OCI-M2 (cell line): ENCODE measurements at regions not wholly inside any gene's neighbourhood (a gene's known extent, or its start where the extent isn't known, plus 50 kb on each side); places are given as distances from the start of the nearest gene placed in this dataset.

Experiments
- DNase-seq: peaks from one replicate; lab custom pipeline; 2025; ENCODE audit not compliant: unreplicated experiment; lab: John Stamatoyannopoulos, UW

DNA sequence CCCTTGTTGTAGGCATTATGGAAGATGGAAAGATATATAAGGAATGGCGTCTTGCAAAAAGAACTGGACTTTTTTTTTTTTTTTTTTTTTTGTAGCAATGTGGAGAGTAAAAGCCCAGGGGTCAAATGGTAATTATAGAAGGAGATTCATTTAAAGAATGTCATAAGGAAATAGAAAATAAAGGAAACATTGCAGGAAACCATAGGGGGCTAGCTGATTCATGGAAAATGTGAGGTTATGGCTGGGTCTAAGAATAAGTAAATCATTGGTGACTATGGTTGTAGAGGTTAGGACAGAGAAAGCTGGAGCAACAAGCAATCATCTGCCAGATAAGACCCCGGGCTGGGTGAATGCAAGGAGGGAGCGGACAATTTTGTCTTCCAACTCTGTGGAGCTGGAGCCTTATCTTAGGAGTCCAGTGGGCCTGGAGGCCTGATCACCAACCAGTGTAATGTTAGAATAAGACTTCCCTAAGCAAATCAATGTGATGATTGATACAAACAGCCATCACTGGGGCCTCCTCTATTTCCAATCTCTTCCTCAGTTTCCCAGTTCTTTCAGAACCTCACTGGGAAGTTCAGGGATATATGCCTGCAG is 201.2 kb upstream of the TNP1 start:
- DNase-seq = no peak

DNA sequence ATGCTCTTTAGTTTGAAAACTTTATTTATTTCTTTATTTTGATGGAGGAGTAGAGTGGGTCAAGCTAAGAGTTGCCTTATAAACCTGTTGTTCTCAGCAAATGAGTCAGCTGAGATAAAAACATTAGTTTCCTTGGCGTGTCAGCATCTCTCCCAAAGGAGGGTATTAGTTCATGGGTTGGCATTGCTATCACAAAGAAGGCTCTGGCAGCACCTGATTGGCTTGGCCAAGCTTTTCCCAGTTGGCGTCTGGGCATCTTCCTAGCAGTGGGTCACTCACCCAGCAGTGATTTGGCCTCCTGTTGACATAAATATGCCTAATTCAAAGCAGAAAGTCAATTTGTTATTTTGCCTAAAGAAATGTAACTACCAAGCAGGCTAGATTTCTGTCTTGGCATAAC is 200.7 kb upstream of the TNP1 start:
- DNase-seq = no peak

DNA sequence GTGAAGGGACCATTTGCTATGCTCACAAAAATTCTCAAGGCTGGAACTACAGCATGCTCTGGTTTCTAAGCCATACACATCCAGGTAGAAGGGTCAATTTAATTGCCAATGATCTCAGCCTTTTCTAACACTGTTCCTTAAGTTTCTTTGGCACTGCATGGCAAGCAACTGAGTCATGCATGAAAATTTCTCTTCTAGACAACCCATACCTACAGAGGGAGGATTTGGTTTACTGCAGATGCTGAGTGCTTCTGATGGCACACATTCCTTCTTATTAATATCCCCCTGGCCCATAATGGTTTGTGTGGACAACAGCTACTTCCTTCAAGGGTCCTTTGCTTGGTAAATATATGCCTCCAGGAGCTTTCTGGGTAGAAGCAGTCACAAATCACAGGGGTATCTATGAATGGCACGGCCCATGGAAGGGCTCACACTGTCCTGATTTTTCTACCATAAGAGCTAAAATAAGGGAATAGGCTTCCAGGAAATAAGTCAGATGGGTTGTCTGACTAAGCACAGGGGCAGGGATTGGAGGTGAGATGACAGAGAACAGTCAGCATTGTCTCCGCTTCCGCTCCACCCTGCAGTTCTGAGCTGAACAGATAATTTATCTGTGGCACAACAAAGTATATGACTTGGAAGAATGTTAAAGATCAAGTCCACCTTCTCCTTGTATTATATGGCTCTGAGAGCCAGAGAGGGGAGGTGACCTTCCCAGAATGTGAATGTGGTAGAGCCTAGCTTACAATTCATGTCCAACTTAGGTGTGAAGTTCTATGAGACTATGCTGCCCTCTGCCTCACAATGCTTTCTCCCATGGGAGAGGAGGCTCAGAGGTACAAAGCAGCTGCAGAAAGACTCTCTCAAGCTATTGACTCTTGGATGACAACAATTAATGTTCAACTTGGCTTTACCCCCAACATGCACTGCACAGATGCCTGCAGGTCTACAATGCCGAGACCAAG is 199.2 kb upstream of the TNP1 start:
- no peak for DNase-seq

- no peak for DNase-seq
Measured at GRCh38 chr2:217057773-217058172, 197.9 kb upstream of the TNP1 start.

- DNase-seq = no peak
Measured at GRCh38 chr2:217055624-217056023, 195.8 kb upstream of the TNP1 start.

GRCh38 chr2:217054791-217055190 is 194.9 kb upstream of the TNP1 start:
- no peak for DNase-seq

GRCh38 chr2:217052856-217053577 is 193.2 kb upstream of the TNP1 start:
- no peak for DNase-seq

DNA sequence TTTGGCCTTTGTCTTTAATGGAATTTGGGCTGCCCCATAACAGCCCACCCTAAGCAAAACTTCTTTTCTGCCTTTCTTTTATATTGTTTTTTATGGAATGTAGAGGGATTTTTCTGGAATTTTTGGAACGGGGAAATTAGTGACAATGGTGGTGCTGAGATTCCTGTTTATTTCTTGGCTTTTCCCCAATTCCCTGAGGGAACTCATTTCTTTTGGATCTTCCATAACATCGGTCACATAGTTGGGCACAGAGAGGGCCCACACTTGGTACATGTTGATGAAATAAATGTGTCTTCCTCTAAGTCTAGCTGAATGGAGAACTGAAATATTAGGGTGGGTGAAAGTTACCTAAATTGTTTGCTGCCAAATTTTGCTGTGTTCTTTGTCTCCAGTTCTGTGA is 191.6 kb upstream of the TNP1 start:
- no peak for DNase-seq

- DNase-seq = no peak
Measured at GRCh38 chr2:217049956-217050355, 190.1 kb upstream of the TNP1 start.

DNA sequence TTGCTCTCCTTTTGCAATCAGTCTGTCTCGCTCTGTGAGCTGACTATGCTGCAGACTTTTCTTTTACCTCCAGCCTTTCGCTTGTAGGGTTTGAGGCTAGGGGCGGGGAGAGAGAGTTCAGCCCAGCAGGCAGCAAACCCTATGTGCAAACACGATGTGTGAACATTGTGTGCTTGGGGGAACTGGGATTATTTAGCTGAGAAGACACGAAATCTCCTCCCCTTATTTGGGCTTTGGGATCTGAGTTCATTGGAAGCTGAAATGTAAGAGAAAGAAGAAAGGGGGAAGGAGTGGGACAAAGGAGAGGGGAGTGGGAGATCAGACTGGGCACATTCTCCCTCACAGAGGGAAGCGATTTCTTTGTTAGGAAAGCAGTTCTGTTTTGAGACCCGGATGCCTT is 189.6 kb upstream of the TNP1 start:
- no peak for DNase-seq

- DNase-seq = no peak
Measured at GRCh38 chr2:217048730-217049129, 188.9 kb upstream of the TNP1 start.

DNA sequence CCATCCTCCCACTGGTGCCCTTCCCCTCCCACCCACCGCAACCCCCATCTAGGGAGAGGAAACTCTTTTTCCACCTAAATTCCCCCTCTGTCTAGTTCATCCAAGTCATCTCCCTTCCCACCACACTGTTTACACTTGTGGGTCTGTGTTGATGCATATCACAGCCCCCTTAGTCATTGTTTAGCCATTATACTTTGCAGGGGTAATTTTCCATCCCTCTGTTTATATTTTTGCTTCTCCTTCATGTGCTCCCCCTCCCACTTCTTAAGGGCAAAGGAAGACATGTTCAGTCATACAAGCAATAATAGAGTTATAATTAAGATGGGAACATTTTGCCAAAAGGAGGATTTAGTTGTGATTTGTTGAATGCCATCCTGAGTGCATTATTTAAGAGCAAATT is 187.8 kb upstream of the TNP1 start:
- no peak for DNase-seq

DNA sequence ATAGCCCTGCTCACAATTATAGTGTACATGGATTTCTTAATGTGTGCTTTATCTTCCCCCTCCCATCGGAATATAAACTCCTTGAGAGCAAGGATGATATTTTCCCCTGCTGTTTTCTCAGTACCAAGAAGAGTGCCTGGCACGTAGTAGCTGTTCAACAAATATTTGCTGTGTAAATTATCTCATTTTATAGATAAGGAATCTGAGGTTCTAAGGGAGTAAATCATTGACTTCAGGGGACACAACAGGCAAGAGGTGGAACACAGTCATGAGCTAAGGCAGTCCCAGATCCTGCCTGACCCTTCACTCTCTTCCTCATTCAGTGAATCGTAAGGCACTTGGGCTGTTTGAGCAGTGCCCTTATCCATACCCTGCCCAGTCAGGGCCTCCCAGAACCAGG is 187.3 kb upstream of the TNP1 start:
- DNase-seq = no peak

DNA sequence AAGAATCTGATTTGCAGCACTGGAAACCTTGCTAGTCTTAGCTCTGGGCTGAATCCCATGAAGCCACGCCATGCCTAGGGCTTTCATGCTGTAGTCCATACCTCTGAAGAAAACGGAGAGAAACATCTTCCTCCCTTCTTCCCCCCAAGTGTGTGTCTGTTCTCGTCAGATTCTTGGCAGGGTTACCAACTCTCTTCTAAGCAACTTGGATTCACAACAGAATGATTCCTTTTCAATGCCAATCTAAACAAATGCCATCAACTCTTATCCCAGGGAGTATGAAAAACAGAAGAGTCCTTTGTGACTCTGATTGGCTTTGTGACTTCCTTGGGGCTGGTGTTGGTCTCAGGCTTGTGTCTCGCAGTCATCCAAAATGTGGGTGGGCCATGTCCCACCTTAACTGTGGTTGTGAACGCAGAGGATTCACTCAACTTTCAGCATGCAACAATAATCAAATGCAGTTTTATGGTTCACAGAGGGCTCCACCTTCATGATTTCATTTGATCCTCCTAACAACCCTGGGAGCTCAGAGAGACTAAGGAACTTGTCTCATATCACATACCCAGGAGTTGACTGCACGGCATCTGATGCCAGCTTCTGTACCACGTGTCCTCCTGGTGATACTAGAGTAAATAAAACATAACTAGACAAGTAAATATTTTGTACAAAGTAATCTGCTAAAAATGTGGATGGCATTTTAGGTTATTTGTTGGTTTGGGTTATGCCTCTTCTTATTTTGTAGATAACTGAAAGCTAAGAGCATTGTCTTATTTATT is 186.0 kb upstream of the TNP1 start:
- no peak for DNase-seq

- DNase-seq = no peak
Measured at GRCh38 chr2:217040099-217040498, 180.2 kb upstream of the TNP1 start.

- DNase-seq = no peak
Measured at GRCh38 chr2:217038001-217038400, 178.1 kb upstream of the TNP1 start.

- DNase-seq = no peak
Measured at GRCh38 chr2:217037353-217037752, 177.5 kb upstream of the TNP1 start.

GRCh38 chr2:217035967-217036366 is 176.1 kb upstream of the TNP1 start:
- no peak for DNase-seq

GRCh38 chr2:217033186-217033585 is 173.3 kb upstream of the TNP1 start:
- DNase-seq = no peak

- no peak for DNase-seq
Measured at GRCh38 chr2:217031445-217031844, 171.6 kb upstream of the TNP1 start.

DNA sequence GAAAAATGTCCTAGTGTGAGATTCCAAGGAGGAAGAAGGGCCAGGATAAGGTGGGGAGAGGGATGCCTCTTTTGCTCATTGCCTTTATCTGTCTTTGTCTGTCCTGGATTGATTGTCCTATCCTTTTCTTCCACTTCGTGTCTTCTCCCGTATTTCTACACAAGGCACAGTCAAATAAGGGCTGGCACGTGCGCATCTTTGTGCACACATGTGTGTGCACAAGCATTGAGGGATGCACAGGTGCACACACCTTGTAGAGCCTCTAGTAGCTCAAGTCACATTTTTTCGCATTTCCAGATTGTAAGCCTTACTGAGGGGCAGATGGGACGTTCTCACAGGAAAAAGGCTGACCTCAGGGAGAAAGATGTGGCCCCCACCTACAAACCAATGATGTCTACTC is 170.2 kb upstream of the TNP1 start:
- DNase-seq = no peak
